A673 (cell line): ENCODE measurements at regions not wholly inside any gene's neighbourhood (a gene's known extent, or its start where the extent isn't known, plus 50 kb on each side); places are given as distances from the start of the nearest gene placed in this dataset.

ENCODE experiments used
- EZH2 ChIP-seq: fragments of 200-600 bp; sonication (generic); IDR thresholded peaks from 2 replicates; pipeline ENCODE4 v1.6.1; 2017; ENCODE audit warnings: borderline replicate concordance, low read depth, mild to moderate bottlenecking, mixed read lengths, antibody characterized with exemption, low read length; ENCODE audit not compliant: poor library complexity, severe bottlenecking
- TF ChIP-seq, protein P1 (sequence below): fragments of 300-800, 200-600 bp; sonication (generic); conservative IDR thresholded peaks from 2 replicates; pipeline ENCODE4 v1.5.1; 2017; ENCODE audit warnings: low read depth, mild to moderate bottlenecking, antibody characterized with exemption, low read length, moderate library complexity, mixed read lengths

DNA sequence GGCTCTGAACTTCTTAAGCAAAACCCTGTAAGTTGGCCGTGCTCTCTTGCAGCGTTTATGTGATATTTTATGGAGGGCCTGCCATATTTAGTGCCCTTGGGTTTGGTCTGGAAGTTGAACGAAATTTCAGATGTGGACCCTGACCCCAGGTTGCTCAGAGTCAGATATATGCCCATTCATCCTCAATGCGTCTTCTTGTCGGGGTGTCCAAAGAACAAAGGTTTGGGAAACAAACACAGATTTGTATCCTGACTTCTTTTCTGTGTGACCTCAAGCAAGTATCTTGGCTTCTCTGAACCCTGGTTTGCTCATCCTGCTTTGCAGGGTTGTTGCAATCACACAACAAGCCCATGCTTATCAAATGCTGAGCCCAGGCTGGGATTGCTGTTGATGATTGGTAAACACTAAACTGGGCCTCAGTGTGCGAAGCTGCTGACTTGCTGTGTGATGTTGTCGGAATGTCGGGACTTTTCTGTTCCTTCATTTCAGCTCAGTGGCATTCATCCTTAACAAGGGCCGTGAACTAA lies 103.5 kb upstream of the PTPN1 start:
- TF ChIP-seq, protein P1, sequence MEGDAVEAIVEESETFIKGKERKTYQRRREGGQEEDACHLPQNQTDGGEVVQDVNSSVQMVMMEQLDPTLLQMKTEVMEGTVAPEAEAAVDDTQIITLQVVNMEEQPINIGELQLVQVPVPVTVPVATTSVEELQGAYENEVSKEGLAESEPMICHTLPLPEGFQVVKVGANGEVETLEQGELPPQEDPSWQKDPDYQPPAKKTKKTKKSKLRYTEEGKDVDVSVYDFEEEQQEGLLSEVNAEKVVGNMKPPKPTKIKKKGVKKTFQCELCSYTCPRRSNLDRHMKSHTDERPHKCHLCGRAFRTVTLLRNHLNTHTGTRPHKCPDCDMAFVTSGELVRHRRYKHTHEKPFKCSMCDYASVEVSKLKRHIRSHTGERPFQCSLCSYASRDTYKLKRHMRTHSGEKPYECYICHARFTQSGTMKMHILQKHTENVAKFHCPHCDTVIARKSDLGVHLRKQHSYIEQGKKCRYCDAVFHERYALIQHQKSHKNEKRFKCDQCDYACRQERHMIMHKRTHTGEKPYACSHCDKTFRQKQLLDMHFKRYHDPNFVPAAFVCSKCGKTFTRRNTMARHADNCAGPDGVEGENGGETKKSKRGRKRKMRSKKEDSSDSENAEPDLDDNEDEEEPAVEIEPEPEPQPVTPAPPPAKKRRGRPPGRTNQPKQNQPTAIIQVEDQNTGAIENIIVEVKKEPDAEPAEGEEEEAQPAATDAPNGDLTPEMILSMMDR = no peak
- no peak for TF ChIP-seq EZH2
